Activated CD8-positive, alpha-beta memory T cell treated with anti-CD3 and anti-CD28 coated beads for 24 hours (primary cell): ENCODE measurements at regions not wholly inside any gene's neighbourhood (a gene's known extent, or its start where the extent isn't known, plus 50 kb on each side); places are given as distances from the start of the nearest gene placed in this dataset.
"Not testable (repeated sequence)": the region's sequence is repeated elsewhere in the genome, so short reads cannot be mapped to it uniquely, and the experiment has no call there.

ENCODE experiments used
- DNase-seq: peaks from one replicate; pipeline ENCODE4 v3.0.0-alpha.2; 2020

DNA sequence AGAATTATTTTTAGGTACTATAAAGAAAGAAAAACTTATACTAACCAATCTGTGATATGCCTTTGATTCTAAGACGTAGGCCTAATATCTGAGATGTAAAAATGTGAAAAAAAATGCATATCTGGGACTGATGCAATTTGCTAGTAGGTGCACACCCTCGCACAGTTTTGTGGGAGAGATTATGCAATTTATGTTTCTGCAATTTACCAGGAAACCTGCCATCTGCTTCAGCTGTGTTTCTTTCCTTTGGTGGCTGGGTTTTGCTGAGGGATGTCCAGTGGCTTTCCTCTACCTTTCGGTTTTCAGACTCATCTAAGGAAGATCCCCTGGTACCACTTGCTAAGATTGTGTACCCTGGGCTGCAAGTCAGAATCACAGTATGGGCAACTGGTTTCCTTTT is 186.9 kb downstream of the ZFP64 start:
- DNase-seq = no peak

DNA sequence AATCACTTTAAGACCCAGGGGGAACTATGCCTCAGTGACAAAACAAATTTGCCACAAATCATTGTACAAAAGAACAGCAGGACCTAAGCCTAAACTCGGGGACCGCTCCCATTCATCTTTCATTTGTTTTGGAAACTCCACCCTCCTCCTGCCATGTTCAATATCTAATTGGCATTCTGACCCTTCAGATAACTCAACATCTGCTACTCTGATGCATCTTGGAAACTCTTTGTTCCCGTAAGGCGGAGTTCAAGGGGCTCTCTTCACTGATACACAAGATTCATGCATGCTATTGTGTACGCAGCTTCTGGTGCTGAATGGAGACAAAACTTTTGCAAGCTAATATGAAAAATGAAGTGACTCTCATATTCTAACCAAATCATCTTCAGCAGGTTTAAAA is 187.6 kb downstream of the ZFP64 start:
- no peak for DNase-seq

DNA sequence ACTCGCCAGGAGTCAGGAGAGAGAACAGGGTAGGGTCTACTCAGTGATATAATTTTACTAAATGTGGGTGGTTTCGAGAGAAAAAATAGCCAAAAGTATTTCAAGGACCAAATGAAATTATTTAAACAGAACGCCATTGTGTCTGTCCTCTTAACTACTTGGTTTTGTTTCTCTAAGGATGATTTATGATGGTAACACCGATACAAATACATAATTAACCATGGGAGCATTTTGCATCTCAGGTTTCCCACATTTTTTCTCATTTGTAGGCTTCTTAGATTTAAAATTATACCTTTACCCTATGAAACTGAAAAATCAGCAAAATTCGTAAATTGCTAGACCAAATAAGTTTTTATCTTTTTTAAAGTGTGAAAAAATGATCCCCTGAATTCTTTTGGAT is 188.2 kb downstream of the ZFP64 start:
- no peak for DNase-seq

DNA sequence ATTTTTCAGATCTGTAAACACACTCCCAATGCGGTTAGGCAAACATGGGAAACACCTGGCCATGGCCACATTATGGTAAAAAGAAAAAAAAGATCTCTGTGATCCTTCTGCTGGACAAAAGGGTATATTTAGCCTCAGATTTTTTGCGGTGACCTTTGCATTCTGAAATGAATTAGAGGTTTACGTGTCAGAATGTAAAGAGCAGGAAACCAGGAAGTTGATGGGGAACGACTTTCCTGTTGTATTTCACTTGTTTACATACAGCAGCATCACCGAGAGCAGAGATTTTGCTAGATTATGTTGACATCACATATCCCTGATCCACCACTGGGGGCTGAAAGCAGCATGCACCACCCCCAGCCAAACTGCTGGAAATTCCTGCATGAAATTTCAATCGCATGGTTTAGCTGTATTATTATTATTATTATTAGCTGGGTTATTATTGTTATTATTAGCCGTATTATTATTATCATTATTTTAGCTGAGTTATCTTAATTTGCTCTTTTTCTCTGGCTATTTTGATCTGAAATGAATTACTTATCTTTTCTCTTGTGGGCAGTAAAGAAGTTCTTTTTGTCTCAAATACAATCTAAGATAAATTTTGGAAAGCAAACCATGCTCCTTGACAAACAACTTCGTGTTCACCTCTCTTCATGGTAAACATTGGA is 189.4 kb downstream of the ZFP64 start:
- DNase-seq = no peak

DNA sequence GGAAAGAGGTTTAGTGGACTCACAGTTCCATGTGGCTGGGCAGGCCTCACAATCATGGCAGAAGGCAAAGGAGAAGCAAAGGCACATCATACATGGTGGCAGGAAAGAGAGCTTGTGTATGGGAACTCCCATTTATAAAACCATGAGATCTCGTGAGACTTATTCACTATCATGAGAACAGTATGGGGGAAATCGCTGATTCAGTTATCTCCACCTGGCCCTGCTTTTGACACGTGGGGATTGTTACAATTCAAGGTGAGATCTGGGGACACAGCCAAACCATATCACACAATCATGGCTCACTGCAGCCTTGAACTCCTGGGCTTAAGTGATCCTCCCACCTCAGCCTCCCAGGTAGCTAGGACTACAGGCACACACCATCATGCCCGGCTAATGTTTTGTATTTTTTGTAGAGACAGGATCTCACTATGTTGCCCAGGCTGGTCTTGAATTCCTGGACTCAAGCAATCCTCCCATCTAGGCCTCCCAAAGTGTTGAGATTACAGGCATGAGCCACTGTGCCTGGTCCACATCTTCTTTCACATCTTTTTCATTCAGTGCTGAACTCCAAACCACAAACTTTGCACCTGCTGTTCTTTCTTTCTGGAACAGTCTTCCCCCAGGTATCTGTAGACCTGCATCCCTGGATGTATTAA is 194.2 kb downstream of the ZFP64 start:
- not testable (repeated sequence) for DNase-seq

DNA sequence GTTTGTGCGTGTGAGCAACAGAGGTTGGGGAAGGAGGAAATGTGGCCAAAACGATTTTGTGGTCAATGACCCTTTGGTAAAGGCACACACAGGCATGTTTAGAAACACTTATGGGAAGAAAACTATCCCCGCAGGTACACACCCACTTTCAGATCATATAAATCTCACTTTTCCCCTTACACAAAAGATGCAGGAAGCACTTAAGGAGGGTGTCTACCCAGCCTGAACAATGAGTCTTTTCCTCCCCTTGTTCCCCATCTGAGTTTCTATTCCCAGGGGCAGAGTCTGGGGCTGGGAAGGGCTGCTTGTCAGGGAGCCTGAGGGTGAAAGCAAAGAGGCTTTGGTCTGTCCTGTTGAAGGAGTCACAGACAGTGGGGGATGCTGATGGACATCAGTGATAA is 193.2 kb upstream of the SALL4 start:
- no peak for DNase-seq

DNA sequence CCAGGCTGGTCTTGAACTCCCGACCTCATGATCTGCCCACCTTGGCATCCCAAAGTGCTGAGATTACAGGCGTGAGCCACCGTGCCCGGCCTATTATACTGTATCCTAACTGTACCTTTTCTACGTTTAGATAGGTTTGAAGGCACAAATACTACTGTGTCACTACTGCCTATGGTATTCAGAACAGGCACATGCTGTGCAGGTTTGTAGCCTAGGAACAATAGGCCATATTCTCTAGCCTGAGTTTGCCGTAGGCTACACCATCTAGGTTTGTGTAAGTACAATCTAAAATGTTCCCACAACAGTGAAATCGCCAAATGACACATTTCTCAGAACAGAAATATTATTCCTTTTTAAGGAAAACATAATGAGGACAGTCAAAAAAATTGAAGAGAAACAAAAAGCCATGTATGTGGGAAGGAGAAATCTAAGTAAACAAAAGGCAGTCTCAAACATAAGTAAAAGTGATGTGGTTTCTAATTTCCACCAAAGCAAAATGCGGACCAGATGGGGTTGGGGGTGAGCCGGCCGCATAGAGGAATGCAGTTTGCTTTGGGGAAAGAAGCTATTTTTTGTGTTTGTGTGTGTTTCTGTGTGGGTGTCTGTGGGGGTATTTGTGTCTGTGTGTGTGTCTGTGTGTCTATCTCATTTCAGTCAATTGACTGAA is 192.6 kb upstream of the SALL4 start:
- no peak for DNase-seq

DNA sequence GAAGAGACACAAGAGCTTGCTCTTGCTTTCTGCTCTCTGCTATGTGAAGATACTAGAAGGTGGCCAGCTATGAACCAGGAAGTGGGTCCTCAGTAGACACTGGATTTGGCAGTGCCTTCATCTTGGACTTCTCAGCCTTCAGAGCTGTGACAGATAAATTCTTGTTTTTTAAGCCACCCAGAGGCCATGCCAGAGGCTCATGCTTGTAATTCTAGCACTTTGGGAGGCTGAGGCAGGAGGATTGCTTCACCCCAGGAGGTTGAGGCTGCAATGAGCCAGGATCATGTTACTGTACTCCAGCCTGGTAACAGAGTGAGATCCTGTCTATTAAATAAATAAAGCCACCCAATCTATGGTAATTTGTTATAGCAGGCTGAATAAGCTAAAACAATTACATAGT is 185.5 kb upstream of the SALL4 start:
- no peak for DNase-seq

DNA sequence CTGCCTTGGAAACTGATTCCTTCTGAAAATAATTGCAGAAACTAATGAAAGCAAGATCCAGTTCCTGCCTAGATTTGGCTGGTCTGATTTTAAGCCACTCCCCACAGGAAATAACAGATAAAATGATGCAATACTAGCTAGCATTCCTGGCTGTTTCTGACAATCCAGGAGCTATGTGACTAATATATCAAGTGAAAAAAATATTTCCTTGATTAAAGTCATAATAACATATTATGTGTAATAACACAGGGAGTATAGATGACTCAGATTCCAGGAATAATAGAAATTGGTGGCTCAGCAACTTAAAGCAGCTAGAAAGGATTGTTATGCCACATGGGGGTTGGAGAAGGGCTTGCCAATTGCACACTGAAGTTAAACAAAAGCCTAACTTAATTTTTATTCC is 182.7 kb upstream of the SALL4 start:
- no peak for DNase-seq

DNA sequence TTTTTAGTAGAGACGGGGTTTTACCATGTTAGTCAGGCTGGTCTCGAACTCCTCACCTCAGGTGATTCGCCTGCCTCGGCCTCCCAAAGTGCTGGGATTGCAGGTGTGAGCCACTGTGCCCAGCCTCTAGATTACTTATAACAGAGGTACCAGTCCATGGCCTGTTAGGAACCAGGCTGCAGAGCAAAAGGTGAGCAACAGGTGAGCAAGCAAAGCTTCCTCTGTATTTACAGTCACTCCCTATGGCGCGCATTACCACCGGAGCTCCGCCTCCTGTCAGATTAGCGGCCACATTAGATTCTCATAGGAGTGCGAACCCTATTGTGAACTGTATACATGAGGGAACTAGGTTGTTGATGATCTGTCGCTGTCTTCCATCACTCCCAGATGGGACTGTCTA is 178.0 kb upstream of the SALL4 start:
- DNase-seq = no peak

DNA sequence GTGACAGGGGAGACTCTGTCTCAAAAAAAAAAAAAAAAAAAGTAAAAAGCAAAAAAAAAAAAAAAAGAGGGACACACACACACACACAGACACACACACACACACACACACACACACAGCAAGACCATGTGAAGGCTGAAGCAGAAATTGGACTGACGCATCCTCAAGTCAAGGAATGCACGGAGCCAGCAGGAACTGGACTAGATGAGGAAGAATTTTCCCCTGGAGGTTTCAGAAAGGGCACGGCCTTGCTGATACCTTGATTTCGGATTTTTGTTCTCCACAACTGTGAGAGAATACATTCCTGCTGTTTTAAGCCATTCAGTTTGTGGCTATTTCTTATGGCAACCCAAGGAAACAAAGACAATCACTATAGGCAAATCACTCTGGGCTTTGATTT is 176.9 kb upstream of the SALL4 start:
- no peak for DNase-seq

DNA sequence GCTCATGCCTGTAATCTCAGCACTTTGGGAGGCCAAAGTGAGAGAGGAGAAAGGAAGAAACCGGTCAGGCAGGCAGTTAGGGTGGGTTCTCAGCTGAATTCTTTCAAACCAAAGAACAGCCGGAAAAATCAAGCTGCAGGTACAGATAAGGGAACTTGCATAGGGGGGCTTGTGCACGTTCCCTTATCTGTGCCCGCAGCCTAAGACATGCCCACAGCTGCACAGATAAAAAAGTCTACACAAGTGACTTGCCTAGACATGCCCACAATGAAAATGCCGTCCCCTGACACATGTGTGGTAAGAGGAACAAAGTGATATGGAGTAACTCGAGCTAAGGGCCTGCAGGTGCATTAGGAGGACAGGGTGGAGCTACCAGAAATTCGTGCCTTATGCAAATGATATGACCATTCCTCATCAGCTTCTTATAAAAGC is 175.8 kb upstream of the SALL4 start:
- DNase-seq = no peak

DNA sequence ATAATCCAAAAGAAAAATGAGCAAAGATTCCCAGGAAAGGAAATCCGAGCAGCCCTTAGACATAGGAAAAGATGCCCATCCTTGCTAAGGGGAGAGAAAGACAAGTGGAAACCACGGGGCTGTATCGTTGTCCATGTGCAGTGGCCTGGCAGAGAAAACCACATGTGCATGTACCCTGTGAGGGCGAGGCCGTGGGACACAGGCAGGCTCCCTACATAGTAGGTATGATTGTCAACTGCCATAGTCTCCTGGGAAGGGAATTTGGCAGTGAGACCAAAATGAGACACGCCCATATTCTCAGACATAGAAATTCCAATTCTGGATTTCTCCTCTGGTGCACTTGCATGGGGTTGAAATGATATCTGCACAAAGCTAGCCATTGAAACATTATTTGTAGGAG is 169.7 kb upstream of the SALL4 start:
- no peak for DNase-seq

DNA sequence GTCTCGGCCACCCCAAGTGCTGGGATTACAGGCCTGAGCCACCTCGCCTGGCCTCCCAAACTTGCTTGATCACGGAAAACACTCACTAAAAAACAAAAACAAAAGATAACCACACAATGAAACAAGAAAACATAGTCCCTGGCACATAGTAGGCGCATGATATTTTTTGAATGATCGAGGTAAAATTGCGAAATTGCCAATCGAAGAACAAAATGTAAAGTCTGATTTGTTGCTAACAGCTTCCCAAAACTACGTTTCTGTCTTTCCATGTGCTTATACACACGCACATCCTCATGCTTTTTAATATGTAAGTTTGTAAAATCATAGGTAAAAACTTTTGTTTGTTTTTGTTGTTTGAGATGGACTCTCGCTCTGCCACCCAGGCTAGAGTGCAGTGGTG is 168.5 kb upstream of the SALL4 start:
- DNase-seq = no peak

DNA sequence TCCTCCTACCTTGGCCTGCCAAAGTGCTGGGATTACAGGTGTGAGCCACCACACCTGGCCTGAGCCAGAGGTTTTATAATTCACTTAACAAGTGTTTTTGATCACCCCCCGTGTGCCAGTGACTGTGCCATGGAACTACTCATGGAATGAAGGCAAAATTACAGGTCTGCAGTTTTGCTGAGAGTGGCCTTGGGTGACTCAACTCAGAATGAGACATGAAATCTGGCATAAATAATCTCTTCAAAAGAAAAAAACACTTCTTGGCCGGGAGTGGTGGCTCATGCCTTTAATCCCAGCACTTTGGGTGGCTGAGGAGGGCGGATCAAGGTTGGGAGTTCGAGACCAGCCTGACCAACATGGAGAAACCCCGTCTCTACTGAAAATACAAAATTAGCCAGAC is 166.9 kb upstream of the SALL4 start:
- DNase-seq = no peak

DNA sequence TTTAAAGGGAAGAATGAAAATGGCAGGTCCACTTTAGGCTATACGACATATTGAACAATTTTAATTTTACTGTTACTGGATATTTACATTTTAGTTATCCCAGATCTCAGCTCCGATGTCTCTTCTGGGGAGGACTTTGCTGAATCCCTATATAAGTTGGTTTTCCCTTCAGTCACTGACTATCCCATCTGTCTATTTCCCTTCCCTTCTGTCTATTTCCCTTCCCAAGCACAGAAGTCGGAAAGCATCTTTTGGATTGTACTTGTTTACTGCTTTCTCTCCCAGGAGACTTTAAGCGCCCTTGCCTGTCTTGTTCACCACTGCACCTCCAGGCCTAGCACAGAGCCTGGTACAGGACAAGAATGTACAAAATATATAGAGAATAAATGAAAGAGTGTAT is 165.8 kb upstream of the SALL4 start:
- no peak for DNase-seq

DNA sequence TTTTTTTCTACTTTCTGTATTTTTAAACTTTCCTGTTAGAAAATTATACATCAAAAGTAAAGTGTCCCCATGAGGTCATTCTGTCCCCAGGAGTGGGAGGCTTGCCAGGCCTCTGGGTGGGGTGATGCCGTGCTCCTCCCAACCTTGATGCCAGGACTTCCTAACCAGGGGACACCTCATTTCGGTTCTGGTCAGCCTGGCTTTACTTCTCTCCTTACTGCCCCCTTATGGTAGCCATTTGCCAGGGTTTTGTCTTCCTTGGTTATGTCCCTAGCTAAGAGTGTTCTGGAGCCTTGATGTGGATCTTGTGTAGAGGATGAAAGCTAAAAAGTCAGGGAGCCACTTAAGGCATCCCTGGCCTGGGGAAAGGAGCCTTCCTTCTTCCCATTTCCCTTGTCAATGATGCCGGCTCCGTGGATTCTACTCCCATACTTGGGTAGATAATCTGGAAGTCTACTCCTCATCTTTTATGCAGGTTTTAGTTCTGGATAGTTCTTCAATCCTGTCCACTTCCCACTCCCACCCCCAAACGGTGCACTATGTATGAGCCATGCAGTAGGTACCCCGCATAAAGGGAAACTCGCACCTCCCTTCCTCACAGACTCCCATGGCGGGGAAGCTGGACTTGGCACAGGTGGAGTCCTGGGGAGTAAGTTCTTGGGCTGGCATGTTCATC is 164.1 kb upstream of the SALL4 start:
- DNase-seq = no peak

DNA sequence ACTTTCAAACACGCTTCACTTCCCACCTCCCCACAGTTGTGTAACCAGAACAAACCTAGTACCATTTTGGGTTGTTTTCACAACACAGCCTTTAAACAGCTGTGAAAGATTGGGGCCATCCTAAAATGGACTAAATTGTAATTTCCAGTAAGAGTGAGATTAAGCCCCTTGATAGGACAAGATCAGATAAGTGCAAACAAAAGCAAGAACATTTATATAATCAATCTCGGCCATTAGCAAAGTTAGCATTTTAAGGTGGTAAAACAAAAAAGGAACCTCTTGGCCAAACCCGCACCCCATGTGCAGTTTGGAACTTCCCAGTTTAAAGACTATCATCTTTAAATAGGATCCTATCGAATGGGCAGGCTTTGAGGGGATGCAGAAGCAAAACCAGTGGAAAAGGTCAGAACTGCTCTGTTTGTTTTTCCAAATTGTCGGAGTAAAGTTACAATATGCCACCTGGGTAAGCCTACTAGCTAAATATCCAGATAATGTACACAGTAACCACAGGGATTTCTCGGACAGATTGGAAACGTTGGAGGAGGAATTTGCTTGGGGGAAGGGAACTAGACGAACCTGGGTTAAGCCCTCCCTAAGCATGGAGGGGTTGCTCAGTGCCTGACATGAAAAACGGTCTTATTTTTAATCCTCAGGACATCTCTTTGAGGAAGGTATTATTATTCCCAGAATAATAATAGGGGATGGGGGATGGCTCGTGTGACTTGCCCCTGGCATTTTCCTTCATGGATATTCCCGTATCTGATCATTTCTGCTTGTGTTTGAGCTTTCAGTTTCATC is 159.8 kb upstream of the SALL4 start:
- DNase-seq = no peak

DNA sequence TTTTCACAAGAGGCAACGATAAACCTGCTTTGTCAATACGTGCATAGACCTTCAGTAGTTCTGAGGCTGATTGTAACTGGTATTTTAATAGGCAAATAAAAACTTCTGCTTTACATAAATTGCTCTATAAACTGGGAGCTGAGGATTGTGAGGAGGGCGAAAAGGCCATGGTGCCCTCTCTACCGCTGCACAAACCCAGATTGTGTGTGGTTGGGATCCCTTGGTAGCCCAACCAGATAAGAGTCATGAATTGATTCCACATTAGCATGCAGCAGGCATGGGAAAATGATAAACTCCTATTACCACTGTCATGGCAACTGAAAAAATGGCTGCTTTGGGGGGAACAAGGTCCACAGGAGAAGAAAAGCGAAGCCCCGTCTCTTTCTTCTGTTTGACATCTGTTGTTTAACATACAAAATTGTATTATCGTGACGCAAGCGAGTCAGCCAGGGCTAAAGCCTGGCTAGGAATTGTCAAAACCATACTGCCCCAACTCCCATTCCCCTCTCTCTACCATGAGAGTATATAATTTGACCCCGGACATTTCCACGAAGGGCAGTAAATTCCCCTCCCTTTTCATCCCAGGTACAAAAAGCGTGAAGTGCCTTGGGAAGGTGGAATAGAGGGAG is 157.8 kb upstream of the SALL4 start:
- DNase-seq = no peak

DNA sequence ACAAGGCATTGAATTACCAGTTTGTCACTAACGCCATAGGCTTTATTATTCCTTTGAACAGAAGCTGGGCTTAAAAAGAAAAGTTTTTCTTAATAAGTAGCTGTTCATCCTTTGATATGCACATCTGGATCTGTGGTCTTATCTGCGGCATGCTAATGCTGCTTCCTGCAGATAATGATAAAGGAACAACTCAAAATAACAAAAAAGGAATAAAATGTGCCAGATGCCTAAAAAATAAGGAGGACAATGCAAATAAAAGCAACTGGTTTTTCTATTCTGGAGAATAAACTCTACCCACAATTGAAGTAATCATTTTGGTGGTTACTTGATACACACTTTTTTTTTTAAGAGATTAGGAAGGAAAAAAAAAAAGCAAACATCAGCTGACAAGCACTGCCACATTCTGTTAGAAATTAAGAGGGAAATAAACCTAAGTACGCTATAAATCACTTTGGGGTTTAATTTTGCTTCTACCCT is 156.8 kb upstream of the SALL4 start:
- no peak for DNase-seq

DNA sequence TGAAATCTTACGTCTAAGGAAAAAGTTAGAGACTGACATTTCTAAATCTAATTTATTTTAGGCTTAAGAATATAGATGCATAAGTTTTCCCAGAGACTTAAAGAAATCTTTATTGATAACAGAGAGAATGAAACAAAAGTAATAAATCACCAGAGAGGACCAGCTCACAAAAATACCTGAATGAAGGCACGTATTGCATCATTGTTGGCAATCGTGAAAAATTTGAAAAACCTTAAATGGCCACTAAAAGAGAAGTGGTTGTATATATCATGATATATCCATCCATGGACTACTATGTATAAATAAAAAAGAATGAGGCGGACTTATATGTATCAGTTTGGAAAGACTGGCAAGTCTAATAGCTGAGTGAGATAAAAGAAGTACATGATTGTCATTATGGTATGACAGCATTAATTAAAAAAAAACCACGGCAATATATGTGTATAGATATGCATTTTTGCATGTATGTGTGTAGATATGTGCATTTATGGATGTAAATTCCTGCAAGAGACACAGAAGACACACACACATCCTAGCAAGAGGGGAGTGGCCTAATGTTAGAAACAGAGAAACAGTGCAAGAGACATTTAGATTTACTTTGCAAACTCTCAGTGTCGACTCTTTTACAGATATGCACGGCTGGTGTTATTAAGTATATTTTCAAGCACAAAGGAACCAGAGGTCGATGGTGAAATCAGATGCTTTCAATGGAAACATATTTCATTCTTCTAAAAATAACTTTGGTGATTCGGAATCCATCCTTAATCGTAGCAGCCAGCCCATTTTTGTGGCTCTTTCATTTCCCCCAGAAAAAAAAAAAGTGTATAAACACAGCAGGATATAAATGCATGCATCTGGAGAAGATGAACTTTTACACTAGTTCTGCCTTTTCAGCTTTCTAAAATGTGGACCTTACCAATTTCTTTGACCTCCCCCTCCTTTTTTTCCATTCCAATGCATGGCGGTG is 156.1 kb upstream of the SALL4 start:
- no peak for DNase-seq
